ENCODE measurements at regions not wholly inside any gene's neighbourhood (a gene's known extent, or its start where the extent isn't known, plus 50 kb on each side); places are given as distances from the start of the nearest gene placed in this dataset.

GRCh38 chr2:33650171-33650570 is 51.1 kb upstream of the FAM98A start:
- TF ChIP-seq CTCF (conservative IDR thresholded peaks at IDR 0.05; ENCODE audit: low read depth, low read length) (no peak), EZH2phosphoT487 (IDR thresholded peaks at IDR 0.05; ENCODE audit: borderline replicate concordance, low read length) (no peak), EZH2 (IDR thresholded peaks at IDR 0.05; ENCODE audit: low read length, unreplicated experiment) (no peak)
